Panc1 (cell line): ENCODE measurements at regions not wholly inside any gene's neighbourhood (a gene's known extent, or its start where the extent isn't known, plus 50 kb on each side); places are given as distances from the start of the nearest gene placed in this dataset.

Experiments
- ATAC-seq: fragments of 200-7000 bp; cut with Tn5 transposase; 2 replicates; pipeline ENCODE4 v1.9.1; 2020; ENCODE audit warnings: mild to moderate bottlenecking, moderate library complexity
- BruUV-seq: library from RNA; stranded (reverse); fragments of 400-500 nt; replicated peaks from 2 replicates; lab custom pipeline; 2021; lab: Mats Ljungman, UMichigan
- CTCF ChIA-PET: fragments of 300-600 bp; sonication (Branson Sonifier 250); formaldehyde crosslinking; loops from one replicate; lab custom pipeline; 2022; ENCODE audit warnings: antibody characterized with exemption; lab: Charles Lee
- POLR2A ChIA-PET: fragments of 300-600 bp; sonication (Branson Sonifier 250); formaldehyde crosslinking; loops from one replicate; lab custom pipeline; 2022; ENCODE audit warnings: antibody characterized with exemption; lab: Charles Lee
- DNase-seq: peaks from one replicate; pipeline ENCODE4 v3.0.0-alpha.2; 2010; ENCODE audit warnings: low read depth, low spot score
- H3K27ac ChIP-seq: 2 replicates; pipeline ENCODE4 v1.5.1; 2011; ENCODE audit warnings: mild to moderate bottlenecking, low read length, inconsistent platforms
- H3K27me3 ChIP-seq: fragments of 200-500 bp; sonication (Bioruptor generic); 2 replicates; pipeline ENCODE4 v1.6.0; 2014; ENCODE audit warnings: low read length, inconsistent platforms; ENCODE audit not compliant: control insufficient read depth, insufficient read depth
- H3K36me3 ChIP-seq: fragments of 200-500 bp; sonication (Bioruptor generic); 2 replicates; pipeline ENCODE4 v1.5.1; 2014; ENCODE audit warnings: inconsistent platforms, mild to moderate bottlenecking, low read length, moderate library complexity; ENCODE audit not compliant: control insufficient read depth, insufficient read depth
- H3K4me1 ChIP-seq: 2 replicates; pipeline ENCODE4 v1.5.1; 2011; ENCODE audit warnings: inconsistent platforms, mild to moderate bottlenecking, low read length, moderate library complexity; ENCODE audit not compliant: control insufficient read depth, insufficient read depth
- H3K4me3 ChIP-seq, 2 experiments: 2 replicates each; pipeline ENCODE4 v1.5.1; 2011 to 2012; ENCODE audit warnings: low read depth in 2 of 2, low read length in 2 of 2, mild to moderate bottlenecking in 2 of 2, inconsistent platforms in 1 of 2, moderate library complexity in 1 of 2
- H3K9me3 ChIP-seq: fragments of 200-500 bp; sonication (Bioruptor generic); 2 replicates; pipeline ENCODE4 v1.5.1; 2014; ENCODE audit warnings: low read depth, mild to moderate bottlenecking, inconsistent platforms, low read length, moderate library complexity; ENCODE audit not compliant: control insufficient read depth, insufficient read depth
- CTCF ChIP-seq: fragments of 450-650 bp; IDR thresholded peaks from 2 replicates; pipeline ENCODE4 v1.5.1; 2017; ENCODE audit warnings: mild to moderate bottlenecking
- POLR2AphosphoS5 ChIP-seq: IDR thresholded peaks from 2 replicates; pipeline ENCODE4 v1.6.1; 2012; ENCODE audit warnings: mild to moderate bottlenecking, low read depth, low read length, moderate library complexity
- SIN3A ChIP-seq: IDR thresholded peaks from 2 replicates; pipeline ENCODE4 v1.6.1; 2012; ENCODE audit warnings: low read depth, mild to moderate bottlenecking, low read length, moderate library complexity, borderline replicate concordance; ENCODE audit not compliant: insufficient read depth
- TCF7L2 ChIP-seq: IDR thresholded peaks from 2 replicates; pipeline ENCODE4 v1.6.1; 2011; ENCODE audit warnings: mild to moderate bottlenecking, low read depth, low read length, inconsistent platforms
- in situ Hi-C: cut with HindIII; loops from 2 replicates; pipeline ENCODE4 v1.10.0; 2016; ENCODE audit warnings: low sequenced_read_pairs, low pct_unique_long_range_greater_than_20kb
- intact Hi-C: fragments of 100-400 bp; cut with micrococcal nuclease; formaldehyde crosslinking; loops from one replicate; pipeline ENCODE4 v1.10.0; 2022; ENCODE audit not compliant: unreplicated experiment
- TF ChIP-seq, protein P1 (sequence below), 2 experiments: IDR thresholded peaks; 2 replicates each; pipeline ENCODE4 v1.6.1; 2011 to 2012; ENCODE audit warnings: low read depth in 2 of 2, control low read depth in 1 of 2, low read length in 1 of 2, mild to moderate bottlenecking in 1 of 2, moderate library complexity in 1 of 2; ENCODE audit not compliant: insufficient read depth in 1 of 2

- Histone ChIP-seq H3K4me3 (no peak overlapping the region), H3K27ac (peak overlapping the region; percentile 100), H3K27me3 (no peaks in the 10 kb centered on the region), H3K9me3 (no peaks in the 10 kb centered on the region), H3K4me1 (peaks cover 11% of the 10 kb centered on the region; the same call in 1 of the 2 replicates), H3K36me3 (no peaks in the 10 kb centered on the region)
- in situ Hi-C loops (no loop called here), intact Hi-C loops (no loop called here)
- ATAC-seq (no peak), DNase-seq (no peak)
- ChIA-PET CTCF (no interaction called here), POLR2A (no interaction called here)
- BruUV-seq: no TSS peak
- TF ChIP-seq TCF7L2: no peak
- no peak for TF ChIP-seq SIN3A
These were observed 190.2 kb downstream of the BCAS1 start for GRCh38 chr20:53880108-53880641.

DNA sequence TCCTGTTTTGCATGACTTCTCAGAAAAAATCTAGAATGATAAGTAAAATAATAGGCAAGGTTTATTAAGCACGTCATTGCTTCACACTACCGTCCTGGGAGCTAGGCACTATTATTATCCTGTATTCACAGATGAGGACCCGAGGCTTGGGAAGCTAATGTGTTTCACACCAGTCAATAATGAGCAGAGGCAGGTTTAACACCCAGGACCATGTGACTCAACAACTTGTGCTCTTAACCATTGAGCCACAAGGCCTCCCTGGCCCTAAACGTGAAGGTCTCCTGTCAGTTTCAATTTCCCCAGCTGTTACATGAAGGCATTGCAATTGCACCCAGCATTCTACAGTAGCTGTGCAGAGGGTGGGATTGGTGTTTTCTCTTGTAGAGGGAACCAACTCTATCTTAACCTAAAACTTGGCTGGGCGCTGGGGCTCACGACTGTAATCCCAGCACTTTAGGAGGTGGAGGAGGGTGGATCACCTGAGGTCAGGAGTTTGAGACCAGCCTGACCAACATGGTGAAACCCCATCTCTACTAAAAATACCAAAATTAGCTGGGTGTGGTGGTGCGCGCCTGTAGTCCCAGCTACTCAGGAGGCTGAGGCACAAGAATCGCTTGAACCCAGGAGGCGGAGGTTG lies 191.2 kb downstream of the BCAS1 start:
- in situ Hi-C loops (no loop called here), intact Hi-C loops (no loop called here)
- DNase-seq (no peak), ATAC-seq (no peak)
- H3K36me3 ChIP-seq: no peaks in the 10 kb centered on the region
- CTCF ChIA-PET: no interaction called here
- H3K4me1 ChIP-seq: 0 out of 2 replicates have a peak, but pooled peaks cover 2% of the 10 kb centered on the region
- POLR2A ChIA-PET: interaction anchor here (0.9 kb wide), 1 partner anchor 13 kb away, joined by 5 read pairs; no protein-coding TSS in a partner anchor
- H3K27ac ChIP-seq: peak overlapping the region; percentile 100
- TF ChIP-seq TCF7L2: no peak
- TF ChIP-seq, protein P1, sequence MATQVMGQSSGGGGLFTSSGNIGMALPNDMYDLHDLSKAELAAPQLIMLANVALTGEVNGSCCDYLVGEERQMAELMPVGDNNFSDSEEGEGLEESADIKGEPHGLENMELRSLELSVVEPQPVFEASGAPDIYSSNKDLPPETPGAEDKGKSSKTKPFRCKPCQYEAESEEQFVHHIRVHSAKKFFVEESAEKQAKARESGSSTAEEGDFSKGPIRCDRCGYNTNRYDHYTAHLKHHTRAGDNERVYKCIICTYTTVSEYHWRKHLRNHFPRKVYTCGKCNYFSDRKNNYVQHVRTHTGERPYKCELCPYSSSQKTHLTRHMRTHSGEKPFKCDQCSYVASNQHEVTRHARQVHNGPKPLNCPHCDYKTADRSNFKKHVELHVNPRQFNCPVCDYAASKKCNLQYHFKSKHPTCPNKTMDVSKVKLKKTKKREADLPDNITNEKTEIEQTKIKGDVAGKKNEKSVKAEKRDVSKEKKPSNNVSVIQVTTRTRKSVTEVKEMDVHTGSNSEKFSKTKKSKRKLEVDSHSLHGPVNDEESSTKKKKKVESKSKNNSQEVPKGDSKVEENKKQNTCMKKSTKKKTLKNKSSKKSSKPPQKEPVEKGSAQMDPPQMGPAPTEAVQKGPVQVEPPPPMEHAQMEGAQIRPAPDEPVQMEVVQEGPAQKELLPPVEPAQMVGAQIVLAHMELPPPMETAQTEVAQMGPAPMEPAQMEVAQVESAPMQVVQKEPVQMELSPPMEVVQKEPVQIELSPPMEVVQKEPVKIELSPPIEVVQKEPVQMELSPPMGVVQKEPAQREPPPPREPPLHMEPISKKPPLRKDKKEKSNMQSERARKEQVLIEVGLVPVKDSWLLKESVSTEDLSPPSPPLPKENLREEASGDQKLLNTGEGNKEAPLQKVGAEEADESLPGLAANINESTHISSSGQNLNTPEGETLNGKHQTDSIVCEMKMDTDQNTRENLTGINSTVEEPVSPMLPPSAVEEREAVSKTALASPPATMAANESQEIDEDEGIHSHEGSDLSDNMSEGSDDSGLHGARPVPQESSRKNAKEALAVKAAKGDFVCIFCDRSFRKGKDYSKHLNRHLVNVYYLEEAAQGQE (IDR thresholded peaks at IDR 0.05; ENCODE audit: insufficient read depth in 1 of 2, low read depth in 2 of 2, low read length in 1 of 2): no peak
- TF ChIP-seq SIN3A: no peak
- no peak for TF ChIP-seq POLR2AphosphoS5
- H3K4me3 ChIP-seq: no peak overlapping the region
- no peaks in the 10 kb centered on the region for H3K27me3 ChIP-seq
- BruUV-seq: no TSS peak
- no peaks in the 10 kb centered on the region for H3K9me3 ChIP-seq

DNA sequence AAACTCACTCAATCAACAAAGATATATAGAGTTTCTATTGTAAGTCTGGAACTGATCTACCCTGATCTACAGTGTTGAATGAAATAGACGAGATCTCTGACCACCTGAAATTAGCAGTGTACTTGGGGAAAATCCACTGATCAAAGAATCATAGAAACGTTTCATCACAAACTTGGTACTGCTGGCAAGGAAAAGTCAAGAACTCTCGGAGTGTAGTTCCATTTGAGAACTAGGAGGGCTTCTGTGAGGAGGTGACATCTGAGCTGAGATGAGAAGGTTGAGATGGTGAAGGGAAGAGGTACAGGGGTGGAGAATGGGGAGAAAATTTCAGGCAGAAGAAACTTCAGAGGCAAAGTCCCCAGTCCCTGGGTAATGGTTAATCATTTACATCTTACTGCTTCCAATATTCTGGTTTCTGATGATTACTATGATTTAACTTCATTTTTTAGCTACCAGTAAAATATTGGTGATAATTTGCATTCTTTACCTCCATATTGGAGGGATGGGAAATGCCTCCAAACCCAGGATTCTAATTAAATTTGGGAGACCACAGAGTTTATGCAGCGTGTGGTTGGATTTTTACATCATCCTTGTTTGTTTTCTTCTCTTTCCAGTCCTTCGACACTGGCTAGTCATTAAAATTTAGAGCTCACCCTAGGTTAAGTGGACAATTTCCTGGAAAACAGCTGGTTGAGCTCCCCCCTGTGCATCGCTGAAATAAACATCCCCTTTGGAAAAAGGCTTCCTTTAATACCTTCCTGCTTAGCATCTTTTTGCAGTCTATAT lies 191.9 kb downstream of the BCAS1 start:
- ChIA-PET CTCF (no interaction called here), POLR2A (interaction anchor here (0.9 kb wide), 1 partner anchor 12 kb away, joined by 5 read pairs; no protein-coding TSS in a partner anchor)
- Histone ChIP-seq H3K4me1 (peaks cover 5% of the 10 kb centered on the region; the same call in 1 of the 2 replicates), H3K27me3 (no peaks in the 10 kb centered on the region), H3K9me3 (no peaks in the 10 kb centered on the region), H3K27ac (peak overlapping the region; percentile 100), H3K4me3 (no peak overlapping the region), H3K36me3 (no peaks in the 10 kb centered on the region)
- ATAC-seq (no peak), DNase-seq (no peak)
- in situ Hi-C loops: no loop called here
- intact Hi-C loops: no loop called here
- TF ChIP-seq TCF7L2 (no peak), CTCF (no peak), POLR2AphosphoS5 (no peak), SIN3A (no peak)
- TF ChIP-seq, protein P1 (IDR thresholded peaks at IDR 0.05; ENCODE audit: insufficient read depth in 1 of 2, low read depth in 2 of 2, low read length in 1 of 2): no peak
- BruUV-seq: no TSS peak
